ENCODE measurements at regions not wholly inside any gene's neighbourhood (a gene's known extent, or its start where the extent isn't known, plus 50 kb on each side); places are given as distances from the start of the nearest gene placed in this dataset.

DNA sequence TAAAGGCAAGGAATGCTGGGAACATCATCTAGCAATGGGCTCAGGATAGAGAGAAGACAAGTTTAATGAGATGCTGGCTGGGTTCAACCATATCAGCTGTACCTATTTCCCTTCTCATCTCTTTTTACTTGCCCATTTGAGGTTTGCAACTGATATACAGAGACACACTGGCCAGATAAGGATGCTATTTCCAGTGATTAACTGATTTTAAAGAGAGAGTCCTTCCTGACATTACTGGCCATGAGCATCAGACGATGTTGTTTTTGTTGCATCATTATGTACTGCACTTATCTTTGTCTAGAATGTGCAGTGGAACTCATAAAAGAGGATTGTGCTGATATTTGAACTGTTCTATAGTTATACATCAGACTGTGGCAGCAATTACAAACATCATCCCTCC is 252.7 kb downstream of the BTBD3 start:
- no peak for TF ChIP-seq CTCF (IDR thresholded peaks at IDR 0.05)
- TF ChIP-seq EP300 (IDR thresholded peaks at IDR 0.05): no peak
- TF ChIP-seq POLR2A (IDR thresholded peaks at IDR 0.05): no peak

Measured in tibial nerve (tissue), 4 donors.